IMR-90 (cell line): ENCODE measurements at regions not wholly inside any gene's neighbourhood (a gene's known extent, or its start where the extent isn't known, plus 50 kb on each side); places are given as distances from the start of the nearest gene placed in this dataset.

Experiments
- ATAC-seq: fragments of 200-7000 bp; cut with Tn5 transposase; 2 replicates; pipeline ENCODE4 v1.9.1; 2020; ENCODE audit warnings: low read depth, mild to moderate bottlenecking, moderate library complexity
- BruUV-seq: library from RNA; stranded (reverse); fragments of 400-500 nt; replicated peaks from 2 replicates; lab custom pipeline; 2021; lab: Mats Ljungman, UMichigan
- CTCF ChIA-PET: fragments of 300-600 bp; formaldehyde crosslinking; extraction: SDS; loops from one replicate; lab custom pipeline; 2021; ENCODE audit warnings: antibody characterized with exemption; lab: Yijun Ruan, JAX
- POLR2A ChIA-PET: fragments of 300-600 bp; sonication (Branson Sonifier 250); formaldehyde crosslinking; loops from one replicate; lab custom pipeline; 2022; ENCODE audit warnings: antibody characterized with exemption; ENCODE audit not compliant: unreplicated experiment; lab: Charles Lee
- DNase-seq: peaks from one replicate; pipeline ENCODE4 v3.0.0; 2013
- H2AFZ ChIP-seq: replicated peaks from 2 replicates; pipeline ENCODE3; 2013; ENCODE audit warnings: low read length, mild to moderate bottlenecking; ENCODE audit not compliant: poor library complexity
- H2AK5ac ChIP-seq: 2 replicates; pipeline ENCODE4 v1.6.1; 2013; ENCODE audit warnings: low read depth, low read length, inconsistent platforms
- H2AK9ac ChIP-seq: replicated peaks from 2 replicates; pipeline ENCODE3; 2013; ENCODE audit warnings: mild to moderate bottlenecking, low read depth, low read length, moderate library complexity; ENCODE audit not compliant: poor library complexity
- H2BK120ac ChIP-seq: 2 replicates; pipeline ENCODE4 v1.6.1; 2013; ENCODE audit warnings: low read depth, low read length, inconsistent platforms
- H2BK15ac ChIP-seq: 3 replicates; pipeline ENCODE4 v1.6.1; 2013; ENCODE audit warnings: low read depth, low read length, inconsistent platforms
- H2BK20ac ChIP-seq: 2 replicates; pipeline ENCODE4 v1.6.1; 2013; ENCODE audit warnings: low read depth, mild to moderate bottlenecking, inconsistent platforms, low read length, moderate library complexity
- H2BK5ac ChIP-seq: 2 replicates; pipeline ENCODE4 v1.6.1; 2013; ENCODE audit warnings: mild to moderate bottlenecking, low read depth, low read length, inconsistent platforms; ENCODE audit not compliant: poor library complexity, severe bottlenecking
- H3K14ac ChIP-seq: replicated peaks from 2 replicates; pipeline ENCODE4 v1.6.1; 2013; ENCODE audit warnings: low read depth, low read length, inconsistent platforms
- H3K18ac ChIP-seq: 2 replicates; pipeline ENCODE4 v1.6.1; 2013; ENCODE audit warnings: low read depth, low read length, control low read depth
- H3K23ac ChIP-seq: 2 replicates; pipeline ENCODE4 v1.6.1; 2013; ENCODE audit warnings: low read depth, low read length, inconsistent platforms
- H3K27ac ChIP-seq: 2 replicates; pipeline ENCODE4 v1.5.1; 2013; ENCODE audit warnings: mild to moderate bottlenecking, control low read depth, low read length; ENCODE audit not compliant: insufficient read depth
- H3K27me3 ChIP-seq: 2 replicates; pipeline ENCODE4 v1.6.1; 2013; ENCODE audit warnings: low read length; ENCODE audit not compliant: control insufficient read depth, insufficient read depth
- H3K36me3 ChIP-seq: 2 replicates; pipeline ENCODE4 v1.6.1; 2013; ENCODE audit warnings: low read length, mixed read lengths; ENCODE audit not compliant: control insufficient read depth, insufficient read depth
- H3K4ac ChIP-seq: 2 replicates; pipeline ENCODE4 v1.6.1; 2013; ENCODE audit warnings: low read depth, low read length, inconsistent platforms
- H3K4me1 ChIP-seq: 2 replicates; pipeline ENCODE4 v1.6.1; 2013; ENCODE audit warnings: low read length, mixed read lengths; ENCODE audit not compliant: control insufficient read depth, insufficient read depth
- H3K4me2 ChIP-seq: 2 replicates; pipeline ENCODE4 v1.6.1; 2013; ENCODE audit warnings: low read depth, mild to moderate bottlenecking, control low read depth, low read length, moderate library complexity
- H3K4me3 ChIP-seq: 2 replicates; pipeline ENCODE4 v1.5.1; 2013; ENCODE audit warnings: low read depth, mild to moderate bottlenecking, control low read depth, low read length, moderate library complexity; ENCODE audit not compliant: insufficient read depth
- H3K56ac ChIP-seq: 2 replicates; pipeline ENCODE4 v1.6.1; 2013; ENCODE audit warnings: low read length, inconsistent platforms; ENCODE audit not compliant: insufficient read depth; ENCODE audit errors: extremely low read depth
- H3K79me1 ChIP-seq, 2 experiments: 2 replicates each; pipeline ENCODE4 v1.6.1; 2013; ENCODE audit warnings: low read length in 2 of 2, inconsistent platforms in 1 of 2, low read depth in 1 of 2
- H3K9ac ChIP-seq: 2 replicates; pipeline ENCODE4 v1.6.1; 2013; ENCODE audit warnings: low read depth, low read length, control low read depth
- H3K9me1 ChIP-seq: 2 replicates; pipeline ENCODE4 v1.6.1; 2013; ENCODE audit warnings: low read length, inconsistent platforms; ENCODE audit not compliant: insufficient read depth
- H3K9me3 ChIP-seq: 2 replicates; pipeline ENCODE4 v1.6.1; 2013; ENCODE audit warnings: low read length; ENCODE audit not compliant: control insufficient read depth, insufficient read depth
- H4K20me1 ChIP-seq: 2 replicates; pipeline ENCODE4 v1.6.1; 2013; ENCODE audit warnings: low read length, inconsistent platforms; ENCODE audit not compliant: insufficient read depth
- H4K5ac ChIP-seq: 2 replicates; pipeline ENCODE4 v1.6.1; 2013; ENCODE audit warnings: mild to moderate bottlenecking, low read depth, low read length, control low read depth
- H4K8ac ChIP-seq, 2 experiments: 2 replicates each; pipeline ENCODE4 v1.6.1; 2013; ENCODE audit warnings: low read depth in 2 of 2, low read length in 2 of 2, control low read depth in 1 of 2, inconsistent platforms in 1 of 2
- H4K91ac ChIP-seq: 2 replicates; pipeline ENCODE4 v1.6.1; 2013; ENCODE audit warnings: low read depth, low read length, inconsistent platforms; ENCODE audit not compliant: insufficient read depth
- BHLHE40 ChIP-seq: fragments of 150-350 bp; IDR thresholded peaks from 2 replicates; pipeline ENCODE4 v1.6.1; 2016; ENCODE audit warnings: mild to moderate bottlenecking, low read depth, low read length
- CEBPB ChIP-seq: IDR thresholded peaks from 2 replicates; pipeline ENCODE4 v1.6.1; 2012; ENCODE audit warnings: low read depth, low read length, improper control_type of control experiment
- CHD1 ChIP-seq: IDR thresholded peaks from 2 replicates; pipeline ENCODE4 v1.6.1; 2012; ENCODE audit warnings: low read depth, low read length, improper control_type of control experiment
- ELK1 ChIP-seq: fragments of 150-350 bp; IDR thresholded peaks from 2 replicates; pipeline ENCODE4 v1.6.1; 2016; ENCODE audit warnings: low read depth, mild to moderate bottlenecking, low read length, moderate library complexity, borderline replicate concordance
- FOS ChIP-seq: fragments of 150-350 bp; IDR thresholded peaks from 2 replicates; pipeline ENCODE4 v1.6.1; 2016; ENCODE audit warnings: low read depth, low read length
- MAFK ChIP-seq: IDR thresholded peaks from 2 replicates; pipeline ENCODE4 v1.6.1; 2012; ENCODE audit warnings: low read depth, low read length, improper control_type of control experiment
- MAZ ChIP-seq: IDR thresholded peaks from 2 replicates; pipeline ENCODE4 v1.6.1; 2012; ENCODE audit warnings: low read depth, mild to moderate bottlenecking, low read length, improper control_type of control experiment, moderate library complexity, borderline replicate concordance
- MXI1 ChIP-seq: IDR thresholded peaks from 2 replicates; pipeline ENCODE4 v1.6.1; 2012; ENCODE audit warnings: low read depth, mild to moderate bottlenecking, low read length, moderate library complexity, borderline replicate concordance
- NFE2L2 ChIP-seq: fragments of 150-350 bp; IDR thresholded peaks from 2 replicates; pipeline ENCODE4 v1.6.1; 2016; ENCODE audit warnings: low read depth, mild to moderate bottlenecking, low read length
- POLR2A ChIP-seq: IDR thresholded peaks from 2 replicates; pipeline ENCODE4 v1.6.1; 2012; ENCODE audit warnings: mild to moderate bottlenecking, low read depth, low read length
- RAD21 ChIP-seq: IDR thresholded peaks from 2 replicates; pipeline ENCODE4 v1.6.1; 2012; ENCODE audit warnings: low read length, improper control_type of control experiment
- RCOR1 ChIP-seq: IDR thresholded peaks from 2 replicates; pipeline ENCODE4 v1.6.1; 2012; ENCODE audit warnings: mild to moderate bottlenecking, low read length, improper control_type of control experiment; ENCODE audit not compliant: insufficient replicate concordance
- RFX5 ChIP-seq: IDR thresholded peaks from 2 replicates; pipeline ENCODE4 v1.8.0; 2012; ENCODE audit warnings: low read depth, mild to moderate bottlenecking, low read length, moderate library complexity
- SMC3 ChIP-seq: fragments of 150-350 bp; IDR thresholded peaks from 2 replicates; pipeline ENCODE4 v1.6.1; 2016; ENCODE audit warnings: low read depth, mild to moderate bottlenecking, antibody characterized with exemption, low read length, moderate library complexity
- WGBS, 2 experiments: methylation state at CpG; one replicate each; pipeline versions ENCODE4 v1.1.5 to v1.1.7; 2013; ENCODE audit warnings: missing lambda C conversion rate in 2 of 2; ENCODE audit not compliant: insufficient read length in 1 of 2; ENCODE audit errors: extremely low coverage in 2 of 2; 5-methylcytosine and 5-hydroxymethylcytosine counted together
- dilution Hi-C: fragments of 300-500 bp; cut with HindIII; formaldehyde crosslinking; loops from one replicate; pipeline ENCODE4 v1.14.3; 2018; ENCODE audit warnings: low sequenced_read_pairs; ENCODE audit not compliant: unreplicated experiment
- in situ Hi-C: fragments of 300-500 bp; cut with MboI; formaldehyde crosslinking; loops from 3 replicates; pipeline ENCODE4 v1.14.3; 2019; ENCODE audit warnings: low sequenced_read_pairs, inconsistent platforms, mixed read lengths
- intact Hi-C: fragments of 100-400 bp; cut with micrococcal nuclease; formaldehyde crosslinking; loops from 2 replicates; pipeline ENCODE4 v1.10.0; 2022
- TF ChIP-seq, protein P1 (sequence below): fragments of 150-350 bp; IDR thresholded peaks from 2 replicates; pipeline ENCODE4 v1.6.1; 2017; ENCODE audit warnings: mild to moderate bottlenecking, antibody characterized with exemption, low read length, low read depth
- TF ChIP-seq, protein P2 (sequence below): conservative IDR thresholded peaks from 2 replicates; pipeline ENCODE4 v1.5.1; 2012; ENCODE audit warnings: mild to moderate bottlenecking, low read depth, low read length, improper control_type of control experiment

GRCh38 chr3:70806021-70806420 is 493.6 kb upstream of the MDFIC2 start:
- H4K20me1 ChIP-seq = no peaks in the 10 kb centered on the region
- no peak overlapping the region for H3K4ac ChIP-seq
- CTCF ChIA-PET = no interaction called here
- H3K4me3 ChIP-seq = no peak overlapping the region
- POLR2A ChIA-PET = no interaction called here
- H2BK120ac ChIP-seq = no peak overlapping the region
- H3K23ac ChIP-seq = no peak overlapping the region
- no peaks in the 10 kb centered on the region for H3K36me3 ChIP-seq
- H3K4me1 ChIP-seq = no peaks in the 10 kb centered on the region; the same call in 1 of the 2 replicates
- no peaks in the 10 kb centered on the region for H3K27me3 ChIP-seq
- no peak overlapping the region for H2AFZ ChIP-seq
- H2AK9ac ChIP-seq = no peak overlapping the region
- H3K27ac ChIP-seq = no peak overlapping the region
- no peak overlapping the region for H3K18ac ChIP-seq
- no peak overlapping the region for H3K4me2 ChIP-seq
- intact Hi-C loops (no loop called here), dilution Hi-C loops (no loop called here), in situ Hi-C loops (no loop called here)
- no peaks in the 10 kb centered on the region for H3K79me1 ChIP-seq
- no TSS peak for BruUV-seq
- H2BK15ac ChIP-seq = no peak overlapping the region
- no peak overlapping the region for H2BK5ac ChIP-seq
- no peak overlapping the region for H4K8ac ChIP-seq
- no peak for TF ChIP-seq RCOR1
- no peak for TF ChIP-seq BHLHE40
- TF ChIP-seq SMC3 = no peak
- no peak for TF ChIP-seq RAD21
- TF ChIP-seq CEBPB = no peak
- no peak for TF ChIP-seq MXI1
- TF ChIP-seq RFX5 = no peak
- TF ChIP-seq ELK1 = no peak
- TF ChIP-seq NFE2L2 = no peak
- TF ChIP-seq FOS = no peak
- no peak for TF ChIP-seq POLR2A
- TF ChIP-seq, protein P1, sequence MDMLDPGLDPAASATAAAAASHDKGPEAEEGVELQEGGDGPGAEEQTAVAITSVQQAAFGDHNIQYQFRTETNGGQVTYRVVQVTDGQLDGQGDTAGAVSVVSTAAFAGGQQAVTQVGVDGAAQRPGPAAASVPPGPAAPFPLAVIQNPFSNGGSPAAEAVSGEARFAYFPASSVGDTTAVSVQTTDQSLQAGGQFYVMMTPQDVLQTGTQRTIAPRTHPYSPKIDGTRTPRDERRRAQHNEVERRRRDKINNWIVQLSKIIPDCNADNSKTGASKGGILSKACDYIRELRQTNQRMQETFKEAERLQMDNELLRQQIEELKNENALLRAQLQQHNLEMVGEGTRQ = no peak
- no peak for TF ChIP-seq MAFK
- TF ChIP-seq, protein P2, sequence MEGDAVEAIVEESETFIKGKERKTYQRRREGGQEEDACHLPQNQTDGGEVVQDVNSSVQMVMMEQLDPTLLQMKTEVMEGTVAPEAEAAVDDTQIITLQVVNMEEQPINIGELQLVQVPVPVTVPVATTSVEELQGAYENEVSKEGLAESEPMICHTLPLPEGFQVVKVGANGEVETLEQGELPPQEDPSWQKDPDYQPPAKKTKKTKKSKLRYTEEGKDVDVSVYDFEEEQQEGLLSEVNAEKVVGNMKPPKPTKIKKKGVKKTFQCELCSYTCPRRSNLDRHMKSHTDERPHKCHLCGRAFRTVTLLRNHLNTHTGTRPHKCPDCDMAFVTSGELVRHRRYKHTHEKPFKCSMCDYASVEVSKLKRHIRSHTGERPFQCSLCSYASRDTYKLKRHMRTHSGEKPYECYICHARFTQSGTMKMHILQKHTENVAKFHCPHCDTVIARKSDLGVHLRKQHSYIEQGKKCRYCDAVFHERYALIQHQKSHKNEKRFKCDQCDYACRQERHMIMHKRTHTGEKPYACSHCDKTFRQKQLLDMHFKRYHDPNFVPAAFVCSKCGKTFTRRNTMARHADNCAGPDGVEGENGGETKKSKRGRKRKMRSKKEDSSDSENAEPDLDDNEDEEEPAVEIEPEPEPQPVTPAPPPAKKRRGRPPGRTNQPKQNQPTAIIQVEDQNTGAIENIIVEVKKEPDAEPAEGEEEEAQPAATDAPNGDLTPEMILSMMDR = no peak
- no peak for TF ChIP-seq MAZ
- TF ChIP-seq CHD1 = no peak
- no peak overlapping the region for H4K5ac ChIP-seq
- H3K9me3 ChIP-seq = no peaks in the 10 kb centered on the region
- H2AK5ac ChIP-seq = no peak overlapping the region
- H3K9me1 ChIP-seq = no peaks in the 10 kb centered on the region
- H3K56ac ChIP-seq = no peak overlapping the region
- no peak overlapping the region for H3K9ac ChIP-seq
- WGBS, 2 experiments = no CpG with 5 or more reads among the region's 6 CpGs
- no peak overlapping the region for H2BK20ac ChIP-seq
- no peak overlapping the region for H4K91ac ChIP-seq
- no peak for DNase-seq
- ATAC-seq = no peak
- H3K14ac ChIP-seq = no peak overlapping the region
